GM12878 (cell line): ENCODE measurements at regions not wholly inside any gene's neighbourhood (a gene's known extent, or its start where the extent isn't known, plus 50 kb on each side); places are given as distances from the start of the nearest gene placed in this dataset.

ENCODE experiments used
- MYB ChIP-seq: fragments of 150-350 bp; IDR thresholded peaks from 2 replicates; pipeline ENCODE4 v1.6.1; 2014; ENCODE audit warnings: mild to moderate bottlenecking, low read depth, low read length, borderline replicate concordance
- NFYA ChIP-seq: IDR thresholded peaks from 2 replicates; pipeline ENCODE4 v1.6.1; 2011; ENCODE audit warnings: low read depth, mild to moderate bottlenecking, low read length, improper control_type of control experiment, borderline replicate concordance
- SRF ChIP-seq, 2 experiments: IDR thresholded peaks; 2 replicates each; pipeline ENCODE4 v1.6.1; 2011; ENCODE audit warnings: low read depth in 2 of 2, low read length in 2 of 2, mild to moderate bottlenecking in 1 of 2, moderate library complexity in 1 of 2
- TF ChIP-seq, protein P1 (sequence below), 3 experiments: IDR thresholded peaks in 2 of 3; conservative IDR thresholded peaks in 1 of 3; 2 replicates each; pipeline ENCODE4 v1.5.1; 2011; ENCODE audit warnings: low read depth in 3 of 3, low read length in 3 of 3, mild to moderate bottlenecking in 3 of 3, control low read depth in 2 of 3, moderate library complexity in 2 of 3, inconsistent platforms in 1 of 3, mixed read lengths in 1 of 3; ENCODE audit not compliant: control insufficient read depth in 2 of 3, insufficient read depth in 1 of 3; ENCODE audit errors: extremely low read depth in 1 of 3

- TF ChIP-seq NFYA (no peak), MYB (no peak), SRF (IDR thresholded peaks at IDR 0.05; ENCODE audit: low read depth in 2 of 2, low read length in 2 of 2) (no peak)
- TF ChIP-seq, protein P1, sequence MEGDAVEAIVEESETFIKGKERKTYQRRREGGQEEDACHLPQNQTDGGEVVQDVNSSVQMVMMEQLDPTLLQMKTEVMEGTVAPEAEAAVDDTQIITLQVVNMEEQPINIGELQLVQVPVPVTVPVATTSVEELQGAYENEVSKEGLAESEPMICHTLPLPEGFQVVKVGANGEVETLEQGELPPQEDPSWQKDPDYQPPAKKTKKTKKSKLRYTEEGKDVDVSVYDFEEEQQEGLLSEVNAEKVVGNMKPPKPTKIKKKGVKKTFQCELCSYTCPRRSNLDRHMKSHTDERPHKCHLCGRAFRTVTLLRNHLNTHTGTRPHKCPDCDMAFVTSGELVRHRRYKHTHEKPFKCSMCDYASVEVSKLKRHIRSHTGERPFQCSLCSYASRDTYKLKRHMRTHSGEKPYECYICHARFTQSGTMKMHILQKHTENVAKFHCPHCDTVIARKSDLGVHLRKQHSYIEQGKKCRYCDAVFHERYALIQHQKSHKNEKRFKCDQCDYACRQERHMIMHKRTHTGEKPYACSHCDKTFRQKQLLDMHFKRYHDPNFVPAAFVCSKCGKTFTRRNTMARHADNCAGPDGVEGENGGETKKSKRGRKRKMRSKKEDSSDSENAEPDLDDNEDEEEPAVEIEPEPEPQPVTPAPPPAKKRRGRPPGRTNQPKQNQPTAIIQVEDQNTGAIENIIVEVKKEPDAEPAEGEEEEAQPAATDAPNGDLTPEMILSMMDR (IDR thresholded peaks at IDR 0.05 in 2 of 3, conservative IDR thresholded peaks at IDR 0.05 in 1 of 3; ENCODE audit: control insufficient read depth in 2 of 3, extremely low read depth in 1 of 3, insufficient read depth in 1 of 3, low read depth in 3 of 3, low read length in 3 of 3) = no peak
These were observed 801.4 kb upstream of the PTPRD start for GRCh38 chr9:11414241-11414640.
